ENCODE measurements at regions not wholly inside any gene's neighbourhood (a gene's known extent, or its start where the extent isn't known, plus 50 kb on each side); places are given as distances from the start of the nearest gene placed in this dataset.

- ChIA-PET POLR2A (no interaction called here), CTCF (no interaction called here)
- ATAC-seq, result no peak
- TF ChIP-seq ESRRA (IDR thresholded peaks at IDR 0.05; ENCODE audit: borderline replicate concordance, low read length), result no peak
- TF ChIP-seq TFCP2L1 (CRISPR knock-in tag; IDR thresholded peaks at IDR 0.05), result no peak
- no peak for TF ChIP-seq CHD4 (IDR thresholded peaks at IDR 0.05; ENCODE audit: borderline replicate concordance)
- no peak for TF ChIP-seq POLR2AphosphoS2 (conservative IDR thresholded peaks at IDR 0.05; ENCODE audit: low read length)
- TF ChIP-seq PHF8 (IDR thresholded peaks at IDR 0.05; ENCODE audit: borderline replicate concordance, low read depth), result no peak
- no peak for TF ChIP-seq NFE2L2 (conservative IDR thresholded peaks at IDR 0.05; ENCODE audit: low read length)
- no peak for TF ChIP-seq FOXS1 (CRISPR knock-in tag; IDR thresholded peaks at IDR 0.05)
- no peak for TF ChIP-seq HOXA7 (CRISPR knock-in tag; IDR thresholded peaks at IDR 0.05)
- TF ChIP-seq MYC (IDR thresholded peaks at IDR 0.05; ENCODE audit: borderline replicate concordance, low read length), result no peak
- no peak for TF ChIP-seq MAZ (IDR thresholded peaks at IDR 0.05; ENCODE audit: borderline replicate concordance, low read depth, low read length)
- TF ChIP-seq BCL3 (IDR thresholded peaks at IDR 0.05), result no peak
- no peak for TF ChIP-seq RCOR1 (IDR thresholded peaks at IDR 0.05; ENCODE audit: low read depth, low read length)
- Histone ChIP-seq H3K9me3 (peaks cover 11% of the 10 kb centered on the region; the same call in 2 of the 3 replicates), H3K4me1 (no peaks in the 10 kb centered on the region), H3K4me2 (no peak overlapping the region), H3K27ac (no peak overlapping the region), H3K4me3 (no peak overlapping the region)
- no peak for DNase-seq (ENCODE audit: low read depth in 1 of 2, low spot score in 1 of 2)
- no peak for FAIRE-seq
- 13% methylated on average over 8 of the region's 8 CpGs for WGBS (ENCODE audit: missing lambda C conversion rate)
Measured at GRCh38 chr19:28403690-28404089, 809.3 kb downstream of the UQCRFS1 start.

GRCh38 chr19:28402701-28403290, 810.2 kb downstream of the UQCRFS1 start:
- Histone ChIP-seq H3K27ac (no peak overlapping the region), H3K9me3 (peaks cover 11% of the 10 kb centered on the region; the same call in 2 of the 3 replicates), H3K4me2 (no peak overlapping the region), H3K4me3 (no peak overlapping the region), H3K4me1 (no peaks in the 10 kb centered on the region)
- TF ChIP-seq EP300 (IDR thresholded peaks at IDR 0.05) (no peak), PHF8 (IDR thresholded peaks at IDR 0.05; ENCODE audit: borderline replicate concordance, low read depth) (no peak), EHF (CRISPR knock-in tag; IDR thresholded peaks at IDR 0.05) (no peak), RAD21 (conservative IDR thresholded peaks at IDR 0.05 in 1 of 2, IDR thresholded peaks at IDR 0.05 in 1 of 2) (no peak), HMGXB4 (CRISPR knock-in tag; IDR thresholded peaks at IDR 0.05; ENCODE audit: borderline replicate concordance) (no peak), HOXB5 (CRISPR knock-in tag; IDR thresholded peaks at IDR 0.05) (no peak), ATOH8 (CRISPR knock-in tag; IDR thresholded peaks at IDR 0.05; ENCODE audit: low read depth) (no peak), EHMT2 (IDR thresholded peaks at IDR 0.05; ENCODE audit: low read depth) (no peak), ZSCAN20 (CRISPR knock-in tag; IDR thresholded peaks at IDR 0.05) (no peak), GATA3 (IDR thresholded peaks at IDR 0.05; ENCODE audit: borderline replicate concordance) (no peak), ZFP36 (IDR thresholded peaks at IDR 0.05; ENCODE audit: borderline replicate concordance, partially characterized antibody) (no peak), CBX2 (IDR thresholded peaks at IDR 0.05; ENCODE audit: borderline replicate concordance, low read depth) (no peak), TP53 (CRISPR knock-in tag; IDR thresholded peaks at IDR 0.05) (no peak), HOXA7 (CRISPR knock-in tag; IDR thresholded peaks at IDR 0.05) (no peak), BHLHE40 (IDR thresholded peaks at IDR 0.05; ENCODE audit: low read depth, low read length) (no peak), NFE2L2 (conservative IDR thresholded peaks at IDR 0.05; ENCODE audit: low read length) (no peak), RFX5 (IDR thresholded peaks at IDR 0.05) (no peak), KDM5A (IDR thresholded peaks at IDR 0.05) (no peak)
- no peak for ATAC-seq
- FAIRE-seq, result no peak
- ChIA-PET POLR2A (no interaction called here), CTCF (interaction anchor here (0.6 kb wide), 1 partner anchor 251 kb away, joined by 3 read pairs; no protein-coding TSS in a partner anchor)
- WGBS (ENCODE audit: missing lambda C conversion rate), result 11% methylated on average over 13 of the region's 13 CpGs
- no peak for DNase-seq (ENCODE audit: low read depth in 1 of 2, low spot score in 1 of 2)

All from A549 (cell line).